Epithelial cell of esophagus (primary cell): ENCODE measurements at regions not wholly inside any gene's neighbourhood (a gene's known extent, or its start where the extent isn't known, plus 50 kb on each side); places are given as distances from the start of the nearest gene placed in this dataset.
A peak's percentile ranks its signal among the peaks of the same experiment; 100 is the strongest.
"Not testable (repeated sequence)": the region's sequence is repeated elsewhere in the genome, so short reads cannot be mapped to it uniquely, and the experiment has no call there.

ENCODE experiments used
- DNase-seq: peaks from one replicate; pipeline ENCODE4 v3.0.0; 2010; ENCODE audit warnings: low read depth
- H3K4me3 ChIP-seq: 2 replicates; pipeline ENCODE4 v1.5.1; 2011; ENCODE audit warnings: mild to moderate bottlenecking, low read length, control low read depth
- TF ChIP-seq, protein P1 (sequence below): IDR thresholded peaks from 2 replicates; pipeline ENCODE4 v1.5.1; 2011; ENCODE audit warnings: low read depth, mild to moderate bottlenecking, low read length, control low read depth, inconsistent platforms; ENCODE audit not compliant: insufficient read depth; ENCODE audit errors: missing control alignments

- TF ChIP-seq, protein P1, sequence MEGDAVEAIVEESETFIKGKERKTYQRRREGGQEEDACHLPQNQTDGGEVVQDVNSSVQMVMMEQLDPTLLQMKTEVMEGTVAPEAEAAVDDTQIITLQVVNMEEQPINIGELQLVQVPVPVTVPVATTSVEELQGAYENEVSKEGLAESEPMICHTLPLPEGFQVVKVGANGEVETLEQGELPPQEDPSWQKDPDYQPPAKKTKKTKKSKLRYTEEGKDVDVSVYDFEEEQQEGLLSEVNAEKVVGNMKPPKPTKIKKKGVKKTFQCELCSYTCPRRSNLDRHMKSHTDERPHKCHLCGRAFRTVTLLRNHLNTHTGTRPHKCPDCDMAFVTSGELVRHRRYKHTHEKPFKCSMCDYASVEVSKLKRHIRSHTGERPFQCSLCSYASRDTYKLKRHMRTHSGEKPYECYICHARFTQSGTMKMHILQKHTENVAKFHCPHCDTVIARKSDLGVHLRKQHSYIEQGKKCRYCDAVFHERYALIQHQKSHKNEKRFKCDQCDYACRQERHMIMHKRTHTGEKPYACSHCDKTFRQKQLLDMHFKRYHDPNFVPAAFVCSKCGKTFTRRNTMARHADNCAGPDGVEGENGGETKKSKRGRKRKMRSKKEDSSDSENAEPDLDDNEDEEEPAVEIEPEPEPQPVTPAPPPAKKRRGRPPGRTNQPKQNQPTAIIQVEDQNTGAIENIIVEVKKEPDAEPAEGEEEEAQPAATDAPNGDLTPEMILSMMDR: no peak
- H3K4me3 ChIP-seq: no peak overlapping the region
- DNase-seq: no peak
Measured at GRCh38 chr5:13081116-13081515, 863.4 kb downstream of the DNAH5 start.

- not testable (repeated sequence) for H3K4me3 ChIP-seq, DNase-seq
Measured at GRCh38 chr5:13072936-13073335, 871.6 kb downstream of the DNAH5 start.

- TF ChIP-seq, protein P1: no peak
- no peak for DNase-seq
Measured at GRCh38 chr5:13063088-13063487, 881.4 kb downstream of the DNAH5 start.

GRCh38 chr5:13045897-13046551 lies 898.5 kb downstream of the DNAH5 start:
- H3K4me3 ChIP-seq: no peak overlapping the region
- TF ChIP-seq, protein P1: no peak
- no peak for DNase-seq

More at GRCh38 chr5:13063088-13063487, 881.4 kb downstream of the DNAH5 start:
- H3K4me3 ChIP-seq: no peak overlapping the region

DNA sequence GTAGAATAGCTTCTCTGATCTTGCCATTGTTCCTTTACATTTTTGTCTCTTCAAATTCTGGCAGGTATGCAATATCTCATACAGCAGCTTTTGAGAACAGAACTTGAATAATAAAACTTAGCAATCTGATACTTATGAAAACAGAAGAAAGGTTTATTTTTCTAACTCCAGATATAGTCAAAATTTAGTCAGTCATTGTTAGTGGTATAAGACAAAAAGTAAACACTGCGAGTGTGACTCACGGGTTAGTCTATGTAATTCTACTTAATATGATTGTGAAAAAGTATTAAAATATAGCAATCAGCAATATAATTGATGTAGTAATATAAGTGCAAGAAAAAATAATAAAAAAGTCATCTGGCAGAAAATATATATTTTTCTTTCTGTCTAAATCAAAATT lies 910.4 kb downstream of the DNAH5 start:
- peak; percentile 33 for DNase-seq
- TF ChIP-seq, protein P1: no peak
- H3K4me3 ChIP-seq: no peak overlapping the region

DNA sequence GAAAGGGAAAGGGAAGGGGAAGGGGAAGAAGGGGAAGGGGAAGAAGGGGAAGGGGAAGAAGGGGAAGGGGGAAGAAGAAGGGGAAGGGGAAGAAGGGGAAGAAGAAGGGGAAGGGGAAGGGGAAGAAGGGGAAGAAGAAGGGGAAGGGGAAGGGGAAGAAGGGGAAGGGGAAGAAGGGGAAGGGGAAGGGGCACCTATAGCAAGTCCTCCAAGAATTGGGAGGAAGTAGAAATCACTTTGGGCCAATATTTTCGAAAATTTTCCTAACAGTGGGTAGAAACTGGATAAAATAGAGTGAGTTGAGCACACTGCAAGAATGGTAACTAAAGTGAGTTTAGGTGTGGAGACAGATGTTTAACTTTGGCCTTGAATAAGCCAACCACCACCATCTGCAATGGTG lies 915.3 kb downstream of the DNAH5 start:
- no peak overlapping the region for H3K4me3 ChIP-seq
- DNase-seq: no peak
- TF ChIP-seq, protein P1: no peak

DNA sequence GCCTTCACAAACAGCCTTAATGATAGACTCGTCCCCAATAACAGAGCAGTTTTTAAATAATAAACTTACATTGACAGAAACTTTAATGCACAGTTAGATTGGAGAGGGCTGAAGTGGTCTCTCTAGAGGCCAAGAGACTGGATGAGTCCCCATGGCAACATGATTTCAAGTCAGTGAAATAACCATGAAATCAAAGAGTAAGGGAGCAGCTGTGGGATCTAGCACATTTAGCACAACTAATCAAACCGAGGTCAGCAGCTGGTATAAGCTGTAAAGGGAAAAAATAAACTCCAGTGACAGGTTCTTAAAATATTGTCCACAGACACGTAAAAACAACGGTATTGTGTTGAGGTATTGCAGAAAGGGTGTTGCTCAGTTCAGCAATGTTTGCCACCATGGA lies 916.6 kb downstream of the DNAH5 start:
- no peak overlapping the region for H3K4me3 ChIP-seq
- DNase-seq: no peak
- TF ChIP-seq, protein P1: no peak
